HepG2 (cell line): ENCODE measurements at regions not wholly inside any gene's neighbourhood (a gene's known extent, or its start where the extent isn't known, plus 50 kb on each side); places are given as distances from the start of the nearest gene placed in this dataset.

Experiments used
- ATAC-seq: fragments of 200-7000 bp; cut with Tn5 transposase; 3 replicates; pipeline ENCODE4 v1.9.1; 2020; ENCODE audit warnings: mild to moderate bottlenecking, moderate library complexity
- BruUV-seq: library from RNA; stranded (reverse); fragments of 400-500 nt; replicated peaks from 2 replicates; lab custom pipeline; 2021; lab: Mats Ljungman, UMichigan
- CTCF ChIA-PET: fragments of 300-600 bp; formaldehyde crosslinking; extraction: SDS; loops from one replicate; lab custom pipeline; 2021; ENCODE audit warnings: low total read pairs, inconsistent platforms, low intra/inter-chr PET ratio; lab: Yijun Ruan, JAX
- POLR2A ChIA-PET: fragments of 350-600 bp; sonication (Branson Sonifier 250); formaldehyde crosslinking; loops from one replicate; lab custom pipeline; 2020; ENCODE audit warnings: antibody characterized with exemption, inconsistent platforms; lab: Yijun Ruan, JAX
- DNase-seq: peaks from one replicate; pipeline ENCODE4 v3.0.0-alpha.2; 2015; ENCODE audit warnings: low spot score
- FAIRE-seq: peaks from 3 replicates; lab custom pipeline; 2011; peaks lifted over from hg19 to GRCh38; lab: Jason Lieb, UNC
- H2AFZ ChIP-seq: one replicate; pipeline ENCODE4 v1.6.1; 2011; ENCODE audit warnings: low read length, inconsistent platforms
- H3K27ac ChIP-seq: fragments of 300-600 bp; 3 replicates; pipeline ENCODE4 v1.8.0; 2011; ENCODE audit warnings: mixed run types, mild to moderate bottlenecking, mixed read lengths, low read length, inconsistent platforms; ENCODE audit not compliant: insufficient read depth; ENCODE audit errors: extremely low read length
- H3K27me3 ChIP-seq, 2 experiments: fragments of 200-600 bp in 1 of 2; 2 replicates in 1 of 2; 3 replicates in 1 of 2; pipeline versions ENCODE4 v1.6.0 to v1.8.0; 2011; ENCODE audit warnings: low read length in 2 of 2, mild to moderate bottlenecking in 2 of 2, moderate library complexity in 2 of 2, inconsistent platforms in 1 of 2; ENCODE audit not compliant: insufficient read depth in 2 of 2, control insufficient read depth in 1 of 2
- H3K36me3 ChIP-seq, 2 experiments: fragments of 200-600 bp in 1 of 2; replicated peaks in 1 of 2; 2 replicates in 1 of 2; 3 replicates in 1 of 2; pipeline versions ENCODE4 v1.5.1 to v1.8.0; 2011; ENCODE audit warnings: low read length in 2 of 2, inconsistent platforms in 1 of 2; ENCODE audit not compliant: insufficient read depth in 2 of 2, control insufficient read depth in 1 of 2
- H3K4me1 ChIP-seq: 2 replicates; pipeline ENCODE4 v1.5.1; 2012; ENCODE audit warnings: low read length, inconsistent platforms; ENCODE audit not compliant: insufficient read depth
- H3K4me2 ChIP-seq: 2 replicates; pipeline ENCODE4 v1.6.0; 2011; ENCODE audit warnings: low read depth, low read length, inconsistent platforms
- H3K4me3 ChIP-seq, 3 experiments: fragments of 200-600 bp in 1 of 3; sonication (generic), shearing (Covaris generic) in 1 of 3; replicated peaks in 1 of 3; 2 replicates each; pipeline ENCODE4 v1.5.1; 2011 to 2016; ENCODE audit warnings: low read length in 3 of 3, inconsistent platforms in 2 of 3, low read depth in 2 of 3, mild to moderate bottlenecking in 2 of 3, control low read depth in 1 of 3, mixed read lengths in 1 of 3; ENCODE audit not compliant: insufficient read depth in 1 of 3
- H3K79me2 ChIP-seq: one replicate; pipeline ENCODE4 v1.6.1; 2011; ENCODE audit warnings: low read length, inconsistent platforms; ENCODE audit not compliant: insufficient read depth
- H3K9ac ChIP-seq: 2 replicates; pipeline ENCODE4 v1.6.0; 2011; ENCODE audit warnings: mild to moderate bottlenecking, low read depth, low read length, inconsistent platforms; ENCODE audit not compliant: insufficient read depth
- H3K9me3 ChIP-seq: 2 replicates; pipeline ENCODE4 v1.5.1; 2012; ENCODE audit warnings: mild to moderate bottlenecking, low read length
- H4K20me1 ChIP-seq: 2 replicates; pipeline ENCODE4 v1.6.0; 2011; ENCODE audit warnings: inconsistent platforms, mild to moderate bottlenecking, low read length, moderate library complexity; ENCODE audit not compliant: insufficient read depth
- FOXC1 ChIP-seq: sonication (generic); formaldehyde crosslinking; IDR thresholded peaks from 2 replicates; pipeline ENCODE4 v1.8.0; 2022; ENCODE audit warnings: mild to moderate bottlenecking, missing genetic modification reagents, borderline replicate concordance
- HBP1 ChIP-seq: IDR thresholded peaks from 2 replicates; pipeline ENCODE4 v1.6.1; 2016; ENCODE audit warnings: low read depth, control low read depth
- PHF5A ChIP-seq: IDR thresholded peaks from one replicate; pipeline ENCODE4 v1.6.1; 2018; ENCODE audit warnings: low read depth, missing genetic modification reagents; ENCODE audit not compliant: unreplicated experiment
- SKIL ChIP-seq: sonication (generic); formaldehyde crosslinking; IDR thresholded peaks from 2 replicates; pipeline ENCODE4 v1.8.0; 2022; ENCODE audit warnings: missing genetic modification reagents, mild to moderate bottlenecking, moderate library complexity, borderline replicate concordance
- SP2 ChIP-seq: sonication (generic); formaldehyde crosslinking; IDR thresholded peaks from 2 replicates; pipeline ENCODE4 v1.5.1; 2020; ENCODE audit warnings: mild to moderate bottlenecking, missing genetic modification reagents
- SUZ12 ChIP-seq: fragments of 150-350 bp; IDR thresholded peaks from 2 replicates; pipeline ENCODE4 v1.6.1; 2014; ENCODE audit warnings: low read depth, low read length
- ZMYM3 ChIP-seq: sonication (generic); formaldehyde crosslinking; IDR thresholded peaks from 2 replicates; pipeline ENCODE4 v1.5.1; 2020; ENCODE audit warnings: mild to moderate bottlenecking, missing genetic modification reagents
- ZNF142 ChIP-seq: sonication (generic); formaldehyde crosslinking; IDR thresholded peaks from 2 replicates; pipeline ENCODE4 v1.4.0; 2020; ENCODE audit warnings: missing genetic modification reagents
- ZNF143 ChIP-seq: sonication (generic); formaldehyde crosslinking; IDR thresholded peaks from 2 replicates; pipeline ENCODE4 v1.4.0; 2020; ENCODE audit warnings: missing genetic modification reagents
- ZSCAN9 ChIP-seq: IDR thresholded peaks from 2 replicates; pipeline ENCODE4 v1.6.1; 2016; ENCODE audit warnings: borderline replicate concordance
- WGBS: methylation state at CpG from one replicate; pipeline ENCODE4 v1.1.6; 2017; ENCODE audit warnings: low lambda C conversion rate; 5-methylcytosine and 5-hydroxymethylcytosine counted together
- in situ Hi-C: cut with HindIII; loops from 2 replicates; pipeline ENCODE4 v1.10.0; 2017; ENCODE audit warnings: low pct_unique_long_range_greater_than_20kb; ENCODE audit not compliant: extremely low pct_ligation_motif_present
- intact Hi-C: fragments of 100-400 bp; cut with micrococcal nuclease; formaldehyde crosslinking; loops from one replicate; pipeline ENCODE4 v1.10.0; 2022; ENCODE audit not compliant: unreplicated experiment
- TF ChIP-seq, protein P1 (sequence below): IDR thresholded peaks from 2 replicates; pipeline ENCODE4 v1.6.1; 2018; ENCODE audit warnings: missing genetic modification reagents
- TF ChIP-seq, protein P2 (sequence below): sonication (generic); formaldehyde crosslinking; conservative IDR thresholded peaks from 2 replicates; pipeline ENCODE4 v1.8.0; 2022; ENCODE audit warnings: mild to moderate bottlenecking, moderate library complexity, missing genetic modification reagents

DNA sequence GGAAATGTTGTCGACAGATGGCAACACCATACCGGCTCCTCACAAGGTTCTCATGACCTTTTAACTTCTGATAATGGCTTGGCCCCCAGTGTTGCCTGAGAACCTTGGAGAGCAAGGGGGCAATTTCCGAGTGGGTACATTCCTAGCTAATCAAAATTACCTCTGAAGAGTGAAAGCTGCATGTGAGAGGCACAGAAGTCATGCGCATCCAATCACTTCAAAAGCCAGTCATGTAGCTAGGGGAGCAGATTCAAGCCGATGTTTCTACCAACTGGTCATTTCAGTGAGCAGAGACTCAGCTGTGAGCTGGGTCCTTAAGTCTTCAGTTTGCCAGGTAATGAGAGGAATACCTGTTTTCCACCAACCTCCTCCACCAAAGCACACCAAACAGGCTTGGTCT is 111.4 kb downstream of the LIPG start (continued):
- TF ChIP-seq FOXC1, result no peak
- TF ChIP-seq, protein P1, sequence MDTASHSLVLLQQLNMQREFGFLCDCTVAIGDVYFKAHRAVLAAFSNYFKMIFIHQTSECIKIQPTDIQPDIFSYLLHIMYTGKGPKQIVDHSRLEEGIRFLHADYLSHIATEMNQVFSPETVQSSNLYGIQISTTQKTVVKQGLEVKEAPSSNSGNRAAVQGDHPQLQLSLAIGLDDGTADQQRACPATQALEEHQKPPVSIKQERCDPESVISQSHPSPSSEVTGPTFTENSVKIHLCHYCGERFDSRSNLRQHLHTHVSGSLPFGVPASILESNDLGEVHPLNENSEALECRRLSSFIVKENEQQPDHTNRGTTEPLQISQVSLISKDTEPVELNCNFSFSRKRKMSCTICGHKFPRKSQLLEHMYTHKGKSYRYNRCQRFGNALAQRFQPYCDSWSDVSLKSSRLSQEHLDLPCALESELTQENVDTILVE, result no peak
- no peak for TF ChIP-seq HBP1

GRCh38 chr18:49672853-49673252 is 111.0 kb downstream of the LIPG start:
- DNase-seq, result no peak
- no peaks in the 10 kb centered on the region for H3K9me3 ChIP-seq
- ChIA-PET CTCF (no interaction called here), POLR2A (no interaction called here)
- no peaks in the 10 kb centered on the region for H4K20me1 ChIP-seq
- intact Hi-C loops, result no loop called here
- H3K4me2 ChIP-seq, result no peak overlapping the region
- no peak overlapping the region for H3K4me3 ChIP-seq
- H2AFZ ChIP-seq, result no peak overlapping the region
- peaks cover 1 to 27% of the 10 kb centered on the region in 2 experiments; a peak in 3 of 5 replicates for H3K27me3 ChIP-seq
- H3K79me2 ChIP-seq, result no peaks in the 10 kb centered on the region
- H3K9ac ChIP-seq, result no peak overlapping the region
- in situ Hi-C loops, result no loop called here
- no TSS peak for BruUV-seq
- no peak for ATAC-seq
- H3K27ac ChIP-seq, result no peak overlapping the region
- H3K4me1 ChIP-seq, result no peaks in the 10 kb centered on the region
- no peaks in the 10 kb centered on the region for H3K36me3 ChIP-seq
- 6% methylated on average over 1 of the region's 1 CpG for WGBS
- no peak for FAIRE-seq
- TF ChIP-seq SP2 (CRISPR knock-in tag) (no peak), PHF5A (CRISPR knock-in tag) (no peak), ZNF143 (CRISPR knock-in tag) (no peak), ZNF142 (CRISPR knock-in tag) (no peak), SKIL (CRISPR knock-in tag) (no peak), ZMYM3 (CRISPR knock-in tag) (no peak), ZSCAN9 (CRISPR knock-in tag) (no peak), SUZ12 (no peak)
- TF ChIP-seq, protein P2, sequence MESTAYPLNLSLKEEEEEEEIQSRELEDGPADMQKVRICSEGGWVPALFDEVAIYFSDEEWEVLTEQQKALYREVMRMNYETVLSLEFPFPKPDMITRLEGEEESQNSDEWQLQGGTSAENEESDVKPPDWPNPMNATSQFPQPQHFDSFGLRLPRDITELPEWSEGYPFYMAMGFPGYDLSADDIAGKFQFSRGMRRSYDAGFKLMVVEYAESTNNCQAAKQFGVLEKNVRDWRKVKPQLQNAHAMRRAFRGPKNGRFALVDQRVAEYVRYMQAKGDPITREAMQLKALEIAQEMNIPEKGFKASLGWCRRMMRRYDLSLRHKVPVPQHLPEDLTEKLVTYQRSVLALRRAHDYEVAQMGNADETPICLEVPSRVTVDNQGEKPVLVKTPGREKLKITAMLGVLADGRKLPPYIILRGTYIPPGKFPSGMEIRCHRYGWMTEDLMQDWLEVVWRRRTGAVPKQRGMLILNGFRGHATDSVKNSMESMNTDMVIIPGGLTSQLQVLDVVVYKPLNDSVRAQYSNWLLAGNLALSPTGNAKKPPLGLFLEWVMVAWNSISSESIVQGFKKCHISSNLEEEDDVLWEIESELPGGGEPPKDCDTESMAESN (CRISPR knock-in tag), result no peak
